ENCODE measurements at regions not wholly inside any gene's neighbourhood (a gene's known extent, or its start where the extent isn't known, plus 50 kb on each side); places are given as distances from the start of the nearest gene placed in this dataset.

DNA sequence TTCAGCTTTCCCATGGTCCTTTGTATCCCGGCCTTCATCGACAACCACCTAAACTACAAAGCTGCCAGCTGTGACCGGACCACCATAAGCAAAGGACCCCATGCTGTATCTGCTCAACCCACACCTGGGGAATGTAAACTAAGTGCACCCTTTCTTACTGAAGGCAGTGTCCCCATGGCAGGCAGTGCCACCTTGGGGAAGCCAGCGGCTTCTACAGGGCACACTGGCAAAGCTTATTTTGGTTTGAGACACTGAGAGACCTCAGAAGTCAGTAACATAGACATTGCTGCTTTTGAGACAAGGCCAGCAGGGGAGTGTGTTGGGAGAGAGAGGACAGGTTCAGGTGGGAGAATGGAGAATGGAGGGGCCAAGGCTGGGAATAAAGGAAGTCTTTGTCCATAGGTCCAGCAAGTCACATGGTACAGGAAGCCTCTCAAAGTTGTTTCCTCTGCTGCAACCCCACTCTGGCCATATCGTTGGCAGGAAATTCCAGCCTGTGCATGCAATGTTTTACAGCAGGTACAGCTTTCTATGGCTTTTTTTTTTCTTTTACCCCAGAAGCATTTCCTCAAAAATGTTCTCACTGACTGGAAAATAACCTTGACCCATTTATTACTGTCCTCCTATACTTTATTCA lies 85.9 kb upstream of the NPVF start:
- CTCF ChIA-PET, result no interaction called here
- POLR2A ChIA-PET, result no interaction called here

DNA sequence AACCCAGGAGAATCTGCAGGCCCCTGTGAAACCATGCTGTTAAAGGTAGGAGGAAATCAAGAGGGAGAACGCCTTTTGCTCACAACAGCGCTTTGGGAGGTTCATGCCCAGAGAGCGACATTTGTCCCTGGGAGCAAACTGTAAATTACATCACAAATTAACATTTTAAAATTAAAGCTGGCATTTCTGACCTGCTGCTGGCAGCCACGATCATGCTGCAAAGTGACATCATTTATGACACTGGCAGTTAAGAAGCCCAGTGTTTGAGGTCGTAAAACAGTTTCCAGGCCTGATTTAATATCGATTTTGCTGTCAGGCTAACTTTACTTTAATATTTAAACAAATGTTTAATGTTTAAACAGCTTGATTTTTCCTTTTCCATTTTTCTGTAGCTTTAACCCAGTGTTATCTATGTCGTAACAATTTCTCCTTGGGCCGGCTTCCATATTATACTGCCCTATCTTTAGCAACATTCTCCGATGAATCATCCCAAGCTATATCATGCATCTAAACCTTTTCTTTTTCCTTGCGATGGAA lies 86.5 kb upstream of the NPVF start:
- POLR2A ChIA-PET, result no interaction called here

DNA sequence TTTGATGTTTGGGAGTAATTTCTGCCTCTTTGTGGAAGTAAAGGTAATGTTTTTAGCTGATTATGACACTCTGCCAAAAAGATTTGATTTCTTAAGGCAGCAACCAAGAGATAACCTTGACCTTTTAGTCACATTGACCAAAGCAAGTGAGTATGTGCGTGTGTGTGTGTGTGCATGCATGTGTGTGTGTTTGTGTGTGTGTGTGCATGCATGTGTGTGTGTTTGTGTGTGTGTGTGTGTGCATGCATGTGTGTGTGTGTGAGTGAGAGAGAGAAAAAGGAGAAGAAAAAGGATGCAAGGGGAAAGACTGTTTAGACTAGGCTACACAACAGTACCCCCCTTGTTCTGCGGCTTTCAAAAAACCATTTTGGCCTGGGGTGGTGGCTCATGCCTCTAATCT lies 88.1 kb upstream of the NPVF start:
- CTCF ChIA-PET, result interaction anchor here (1.1 kb wide), 1 partner anchor 40 kb away, joined by 3 read pairs; no protein-coding TSS in a partner anchor
- POLR2A ChIA-PET, result no interaction called here

More for the DNA sequence above, 86.5 kb upstream of the NPVF start:
- CTCF ChIA-PET, result interaction anchor here (0.6 kb wide), 1 partner anchor 56 kb away, joined by 4 read pairs; no protein-coding TSS in a partner anchor

DNA sequence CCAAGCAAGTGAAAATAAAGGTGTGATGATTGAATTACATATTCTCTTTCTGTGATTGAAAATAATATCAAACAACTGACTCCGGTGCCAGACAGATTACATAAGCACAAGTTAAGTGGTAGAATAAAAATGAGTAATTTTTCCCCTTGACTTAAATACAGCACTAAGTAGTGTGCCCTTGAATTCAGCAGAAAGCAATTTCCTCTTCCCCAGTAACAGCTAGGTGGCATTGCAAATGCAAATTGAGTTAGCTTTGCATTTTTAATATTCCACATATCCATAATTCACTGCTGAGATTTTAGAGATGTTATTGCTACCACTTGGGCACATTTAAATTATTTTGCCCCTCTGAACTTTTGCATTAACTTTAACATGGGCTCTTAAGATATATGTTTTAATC lies 89.8 kb upstream of the NPVF start:
- CTCF ChIA-PET, result no interaction called here
- POLR2A ChIA-PET, result no interaction called here

DNA sequence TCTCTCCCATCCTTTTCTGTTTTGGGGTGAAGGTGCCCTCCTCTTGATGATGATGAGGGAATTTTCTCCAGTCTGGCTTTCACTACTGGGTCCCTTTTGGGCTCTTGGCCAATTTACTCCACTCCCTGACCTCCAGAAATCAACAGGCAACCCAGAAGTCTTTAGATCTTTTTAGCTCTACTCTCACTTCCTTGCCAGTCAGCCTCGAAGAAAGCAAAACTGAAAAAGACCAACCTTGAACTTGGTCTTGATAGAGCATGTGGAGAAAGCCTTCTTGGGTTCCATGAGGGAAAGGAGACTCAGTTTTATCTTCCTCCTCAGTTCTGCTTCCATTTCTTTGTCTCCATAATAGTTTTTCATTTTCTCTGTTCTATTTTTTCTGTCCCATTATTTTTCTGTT lies 91.4 kb upstream of the NPVF start:
- CTCF ChIA-PET, result no interaction called here
- POLR2A ChIA-PET, result no interaction called here

DNA sequence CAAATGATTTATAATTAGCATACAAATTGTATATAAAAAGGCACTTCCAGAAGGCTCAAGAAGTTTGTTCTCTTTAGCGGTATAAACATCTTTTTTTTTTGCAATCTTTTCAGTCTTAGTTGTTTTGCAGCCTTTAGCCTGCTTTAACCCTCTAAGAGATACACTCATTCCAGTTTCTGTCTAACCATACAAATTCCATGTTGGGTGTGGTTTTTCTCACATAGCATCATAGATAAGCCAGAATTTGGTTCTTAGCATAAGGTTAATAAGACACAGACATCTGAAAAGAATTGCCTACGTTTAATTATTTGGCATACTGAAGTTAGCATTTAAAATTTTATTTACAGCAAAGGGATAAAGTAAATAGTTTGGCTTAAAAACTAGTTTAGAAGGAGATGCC lies 92.5 kb upstream of the NPVF start:
- CTCF ChIA-PET, result no interaction called here
- POLR2A ChIA-PET, result no interaction called here

DNA sequence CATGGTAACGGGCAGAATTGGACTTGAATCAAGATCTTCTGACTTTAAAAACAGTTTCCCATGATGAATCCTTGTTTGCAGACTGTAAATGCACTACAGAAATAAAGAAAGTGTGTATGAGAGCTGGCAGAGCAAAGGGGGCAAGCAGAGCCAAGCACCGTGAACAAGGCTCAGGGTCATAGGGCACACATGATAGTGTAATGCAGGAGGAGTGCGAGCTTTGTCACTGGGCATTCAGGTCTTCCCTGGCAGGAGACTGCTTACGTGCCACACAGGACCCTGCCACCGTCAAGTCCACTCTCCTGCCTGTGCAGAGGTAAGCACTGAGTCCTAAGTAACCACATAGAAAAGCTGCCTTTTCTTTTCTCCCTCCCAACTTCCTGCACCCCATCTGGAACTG lies 93.1 kb upstream of the NPVF start:
- ChIA-PET CTCF (no interaction called here), POLR2A (no interaction called here)

DNA sequence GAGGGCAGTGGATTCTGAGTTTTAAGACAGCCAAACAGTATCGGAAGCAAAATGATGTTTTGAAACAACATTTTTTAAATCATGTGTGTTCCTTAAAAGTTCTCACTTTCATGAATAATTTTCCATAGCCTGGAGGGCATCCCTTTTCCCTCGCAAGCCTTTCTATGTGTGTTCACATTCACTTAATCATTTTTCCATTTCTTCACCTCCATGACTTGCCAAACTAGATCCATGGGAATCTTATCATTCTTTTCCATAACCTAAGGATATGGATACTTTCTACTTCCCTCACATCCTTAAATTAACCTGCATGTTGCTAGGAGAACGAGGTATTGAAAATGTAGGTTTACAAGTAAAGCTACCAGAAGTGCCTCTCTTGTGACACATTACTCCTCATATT lies 94.2 kb upstream of the NPVF start:
- ChIA-PET CTCF (no interaction called here), POLR2A (no interaction called here)

DNA sequence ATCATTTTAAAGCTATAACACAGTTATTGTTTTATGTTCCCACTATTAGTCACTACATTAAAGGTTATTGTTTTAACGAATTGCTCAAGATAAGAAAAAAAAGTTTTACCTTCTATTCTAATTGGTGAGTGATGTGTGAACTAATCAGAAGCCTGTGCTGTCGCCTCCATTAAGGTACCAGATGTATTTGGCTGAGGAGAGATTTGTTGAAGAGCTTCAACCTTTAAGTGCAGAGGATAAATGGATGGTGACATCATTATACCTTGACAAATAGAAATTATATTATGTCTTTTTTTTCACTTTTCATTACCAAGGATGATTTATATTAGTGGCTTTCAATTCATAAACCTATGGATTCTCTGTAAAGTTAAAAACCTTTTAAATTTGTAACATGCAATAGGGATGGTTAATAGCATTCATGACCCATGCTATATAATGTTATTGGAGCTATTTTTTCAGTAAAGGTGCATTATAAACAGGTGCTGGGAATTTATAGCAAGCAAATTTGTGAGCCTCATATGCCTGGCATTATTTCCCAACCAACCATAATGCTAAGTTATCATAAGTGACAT lies 97.0 kb upstream of the NPVF start:
- POLR2A ChIA-PET, result no interaction called here
- CTCF ChIA-PET, result no interaction called here

DNA sequence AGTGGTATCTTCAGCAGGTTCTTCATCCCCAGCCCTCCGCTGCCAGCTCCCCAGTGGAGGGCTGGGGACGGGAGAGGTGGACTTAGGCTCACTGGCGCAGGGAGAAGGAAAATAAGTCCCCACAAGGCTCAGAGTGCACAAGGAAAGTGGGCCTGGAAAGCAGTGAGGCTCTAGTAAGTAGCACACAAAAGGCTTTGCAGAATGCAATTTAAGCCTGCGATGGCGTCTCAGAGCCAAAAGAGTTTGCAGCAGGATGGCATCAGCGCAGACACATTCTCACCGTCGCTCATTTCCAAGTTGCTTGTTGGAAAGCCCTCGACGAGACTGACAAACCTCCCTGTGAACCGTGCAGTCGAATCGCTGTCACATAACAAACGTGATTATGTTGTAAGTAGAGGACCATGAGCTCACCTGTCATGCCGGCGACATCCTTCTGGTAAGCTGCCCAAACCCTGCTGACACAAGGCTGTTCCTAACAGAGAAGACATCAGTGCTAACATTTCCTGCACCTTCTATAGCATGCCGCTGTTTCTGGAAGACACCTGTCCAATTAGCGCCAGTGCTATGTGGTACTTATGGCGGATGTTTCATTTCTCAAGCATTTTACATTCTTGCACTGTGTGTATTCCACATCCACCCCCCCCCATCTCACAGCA lies 98.3 kb upstream of the NPVF start:
- CTCF ChIA-PET, result no interaction called here

DNA sequence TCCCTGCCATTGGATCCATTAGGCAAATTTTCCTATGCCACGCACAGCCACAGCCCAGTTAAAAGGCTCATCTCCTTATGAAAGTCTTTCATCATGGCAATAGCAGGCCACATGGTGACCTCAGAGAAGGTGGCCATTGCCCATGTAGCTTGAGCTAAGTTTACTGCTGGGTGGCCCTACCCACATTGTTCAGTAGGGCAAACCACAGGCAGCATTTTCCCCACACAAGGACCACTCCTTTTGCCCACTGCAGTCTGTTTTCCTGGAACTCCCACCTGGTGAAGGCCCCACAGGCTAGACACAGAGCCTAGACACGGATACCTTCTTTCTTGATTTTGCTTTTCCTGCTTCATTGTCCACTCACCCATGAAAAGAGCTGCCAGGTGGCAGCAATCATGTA lies 101.5 kb upstream of the NPVF start:
- POLR2A ChIA-PET, result no interaction called here
- CTCF ChIA-PET, result no interaction called here

More for the DNA sequence above, 98.3 kb upstream of the NPVF start:
- POLR2A ChIA-PET, result no interaction called here

DNA sequence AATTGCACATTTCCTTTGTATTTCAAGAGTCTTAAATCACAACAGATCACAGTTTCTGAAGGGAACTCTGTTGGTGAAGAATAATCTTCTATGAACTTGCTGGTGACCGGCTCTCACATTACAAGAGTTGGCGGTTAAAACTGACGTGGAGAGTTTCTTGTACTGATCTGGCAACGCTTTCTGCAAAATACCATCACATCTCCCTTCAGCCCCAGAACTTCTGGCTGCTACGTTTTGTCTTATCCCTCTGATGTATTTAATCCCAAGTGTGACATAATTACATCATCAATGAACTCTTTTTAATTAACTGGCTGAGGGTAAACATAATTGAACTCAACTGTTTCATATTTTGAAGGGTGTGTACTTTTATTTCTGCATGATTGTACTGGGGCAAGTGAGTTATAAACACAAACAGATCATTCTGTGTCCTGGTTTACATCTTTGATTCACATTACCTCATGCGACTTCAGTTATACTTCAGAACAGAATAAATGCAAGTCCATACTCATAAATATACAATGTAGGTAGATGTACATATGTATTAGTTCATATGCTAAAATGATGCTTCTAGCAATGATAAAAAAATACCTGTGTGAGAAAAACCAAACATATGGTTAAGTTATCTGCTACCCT lies 105.1 kb upstream of the NPVF start:
- ChIA-PET POLR2A (no interaction called here), CTCF (no interaction called here)

DNA sequence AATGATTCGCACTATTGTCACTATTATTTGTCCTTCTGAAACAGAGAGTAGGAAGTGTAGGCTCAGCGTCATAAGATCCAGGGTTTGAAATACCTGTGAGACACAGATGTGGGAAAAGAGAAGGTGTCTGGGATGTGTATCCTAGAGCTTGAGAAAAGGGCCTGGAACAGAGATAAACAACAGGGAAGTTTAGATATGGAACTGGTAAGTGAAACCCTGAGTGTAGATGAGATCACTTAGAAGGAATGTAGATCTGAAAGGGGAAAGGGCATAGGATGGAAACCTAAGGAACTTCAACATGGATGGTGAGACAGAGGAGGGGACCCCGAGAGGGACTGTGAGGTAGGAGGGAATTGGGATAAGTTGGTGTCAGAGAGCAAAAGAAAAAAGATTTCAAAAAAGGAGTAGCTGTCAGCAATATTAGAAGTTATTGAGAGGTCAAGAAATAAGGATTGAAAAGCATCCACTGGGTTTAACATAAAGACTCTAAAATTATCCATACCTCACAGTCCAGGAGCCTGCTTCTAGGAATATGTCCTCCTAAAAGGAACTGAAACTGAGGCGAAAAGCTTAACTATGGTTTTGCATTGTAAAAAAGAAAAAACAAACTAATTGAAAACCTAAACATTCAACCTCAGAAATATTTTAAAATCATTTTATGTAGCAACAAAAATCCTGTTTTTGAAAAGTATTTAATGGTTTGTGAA lies 119.2 kb upstream of the NPVF start:
- ChIA-PET CTCF (no interaction called here), POLR2A (no interaction called here)

DNA sequence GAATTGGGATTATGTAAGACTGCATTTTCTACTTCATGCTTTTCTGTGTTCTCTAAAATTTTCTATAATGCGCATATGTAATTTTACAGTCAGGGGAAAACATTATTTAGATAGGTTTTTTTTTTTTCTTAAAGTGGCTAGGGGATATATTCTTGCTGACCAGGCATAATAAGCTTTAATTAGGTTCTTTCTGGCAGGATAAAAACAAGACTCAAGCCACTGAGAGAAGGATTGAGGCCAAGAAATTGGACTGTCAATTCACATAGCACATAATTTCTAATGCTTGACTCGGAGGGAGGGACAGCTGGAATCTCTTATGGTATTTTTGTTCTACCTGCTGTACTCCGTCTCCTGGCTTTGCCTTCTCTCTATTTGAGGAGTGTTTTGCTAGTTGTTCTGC lies 119.8 kb upstream of the NPVF start:
- ChIA-PET CTCF (no interaction called here), POLR2A (no interaction called here)

DNA sequence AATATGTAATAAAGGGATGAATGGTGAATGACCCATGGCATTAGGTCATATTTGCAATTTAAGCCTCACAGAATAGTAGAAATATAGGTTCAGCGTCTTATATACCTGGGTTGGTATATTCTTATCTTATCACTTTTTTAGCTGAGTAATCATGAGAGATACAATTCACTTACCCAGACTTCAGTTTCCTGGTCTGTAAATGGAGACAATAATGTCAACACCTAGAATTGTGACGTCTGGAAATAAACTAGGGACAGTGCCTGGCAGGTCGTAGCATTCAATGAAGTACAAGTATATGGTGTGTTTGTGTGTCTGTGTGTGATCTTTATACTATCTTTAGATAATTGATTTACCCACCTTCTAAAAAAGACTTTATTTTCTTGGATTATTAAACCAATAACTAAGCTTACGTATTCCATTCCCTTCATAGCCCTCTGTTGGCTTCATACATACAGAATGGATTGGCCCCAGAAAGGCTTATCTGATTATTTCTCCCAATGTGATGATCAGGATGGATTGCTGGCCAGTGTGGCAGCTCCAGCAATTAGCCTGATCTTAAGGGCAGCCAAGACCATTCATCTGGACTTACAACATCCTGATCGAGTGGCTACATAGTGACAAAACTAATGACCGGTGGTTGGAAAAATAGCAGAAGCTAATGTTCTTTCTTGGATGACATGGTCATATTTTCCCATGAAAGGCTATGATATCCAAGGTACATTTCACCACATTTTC lies 121.2 kb upstream of the NPVF start:
- CTCF ChIA-PET, result interaction anchor here (0.6 kb wide), 1 partner anchor 1400 kb away, joined by 4 read pairs; no protein-coding TSS in a partner anchor

DNA sequence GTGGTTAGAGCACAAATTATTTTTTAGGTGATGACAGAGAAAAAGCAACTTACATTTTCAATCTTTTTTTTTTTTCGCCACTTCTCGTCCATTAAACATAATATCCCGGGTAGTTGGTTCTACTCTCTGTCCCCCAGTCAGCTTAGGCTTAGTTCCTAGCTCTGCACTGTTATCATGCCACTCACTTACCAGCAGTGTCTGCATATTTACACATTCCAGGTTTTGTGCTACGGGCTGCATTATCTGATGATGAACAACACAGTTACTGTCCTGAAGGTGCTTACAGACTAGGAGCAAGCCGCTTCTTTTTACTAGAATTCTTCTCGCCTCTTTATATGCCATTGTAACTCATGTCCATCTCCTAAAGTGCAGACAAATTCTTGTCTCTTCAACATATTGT lies 121.8 kb upstream of the NPVF start:
- CTCF ChIA-PET, result no interaction called here
- POLR2A ChIA-PET, result no interaction called here

More for the DNA sequence above, 121.2 kb upstream of the NPVF start:
- POLR2A ChIA-PET, result no interaction called here

DNA sequence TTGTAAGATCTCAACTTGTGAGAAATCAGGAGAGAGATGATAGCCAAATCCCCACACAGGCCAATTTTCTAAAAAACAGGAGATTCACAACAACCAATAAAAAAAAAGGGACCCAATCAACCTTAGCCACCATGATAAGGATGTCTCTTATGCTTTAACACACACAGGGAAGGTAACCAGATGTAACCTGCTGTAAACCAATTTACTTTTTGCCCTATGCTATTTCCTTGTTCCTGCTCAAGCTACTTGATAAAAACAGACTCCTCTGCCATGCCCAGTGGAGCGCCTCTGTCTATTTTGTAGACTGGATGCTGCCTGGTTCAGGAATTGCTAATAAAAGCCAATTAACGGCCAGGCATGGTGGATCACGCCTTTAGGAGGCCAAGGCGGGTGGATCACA lies 123.5 kb upstream of the NPVF start:
- ChIA-PET POLR2A (no interaction called here), CTCF (no interaction called here)

DNA sequence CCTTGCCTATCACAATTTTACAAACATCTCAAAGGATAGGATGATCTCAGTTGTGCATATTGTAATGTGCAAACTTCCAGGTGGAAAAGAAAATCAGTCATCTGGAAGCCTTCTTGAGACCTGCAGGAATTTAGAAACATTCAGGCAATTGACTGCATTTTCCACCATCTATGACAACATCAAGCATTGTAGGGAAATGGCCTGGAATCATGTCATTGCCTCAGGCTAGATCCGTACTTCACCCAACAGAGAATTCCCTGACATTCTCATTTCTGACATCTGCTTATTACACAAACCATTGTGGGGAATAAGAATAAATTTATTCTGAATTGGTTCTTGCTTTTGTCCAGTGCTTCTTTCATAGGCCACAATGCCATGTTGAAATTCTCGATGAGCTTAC lies 124.9 kb upstream of the NPVF start:
- CTCF ChIA-PET, result no interaction called here
- POLR2A ChIA-PET, result no interaction called here

DNA sequence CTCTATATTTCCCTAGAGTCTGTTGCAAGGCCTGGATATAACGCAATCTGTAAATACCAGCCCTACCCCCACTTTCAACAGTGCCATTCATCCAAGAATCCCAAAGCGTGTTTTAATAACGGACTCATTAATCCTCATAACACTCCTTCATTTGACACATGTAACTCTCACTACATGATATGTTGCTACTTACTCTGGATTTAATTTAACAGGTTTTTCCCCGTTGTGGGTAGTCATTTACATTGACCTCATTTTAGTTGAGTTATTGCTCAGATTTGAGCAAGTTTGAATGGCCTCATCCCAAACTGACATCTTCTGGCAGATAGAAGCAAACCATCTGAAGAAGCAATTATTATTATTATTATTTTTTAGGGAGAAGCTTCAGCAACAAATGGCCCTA lies 125.4 kb upstream of the NPVF start:
- POLR2A ChIA-PET, result no interaction called here
- CTCF ChIA-PET, result no interaction called here

DNA sequence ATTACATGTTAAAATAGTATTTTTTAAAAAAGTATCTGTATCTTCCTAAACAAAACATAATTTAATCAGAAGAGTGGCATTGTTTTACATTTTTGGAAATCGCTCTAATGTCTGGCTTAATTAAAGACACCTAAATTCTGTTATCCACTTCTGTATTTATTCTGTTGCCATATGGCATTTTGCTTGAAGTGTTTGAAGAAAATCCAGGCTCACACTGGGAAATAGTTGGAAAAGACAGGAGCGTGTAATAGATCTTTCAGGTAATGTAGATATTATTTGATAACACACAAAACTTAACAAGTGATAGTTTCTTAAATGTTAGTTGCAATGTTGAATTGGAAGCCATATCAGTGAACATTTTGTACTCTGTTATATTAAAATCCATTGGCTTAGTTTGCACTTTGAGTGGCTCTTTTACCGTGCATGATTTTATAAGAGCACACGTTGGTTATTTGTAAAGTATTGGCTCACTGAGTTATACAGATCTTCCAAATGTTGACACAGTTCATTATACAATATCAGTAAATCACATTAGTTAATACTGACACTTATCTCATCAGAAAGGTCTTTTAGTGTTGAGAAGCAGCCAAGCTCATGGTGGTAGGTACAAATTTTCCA lies 128.4 kb upstream of the NPVF start:
- POLR2A ChIA-PET, result no interaction called here
- CTCF ChIA-PET, result no interaction called here

Measured in activated CD8-positive, alpha-beta memory T cell treated with anti-CD3 and anti-CD28 coated beads for 36 hours (primary cell).